GM19239 (cell line): ENCODE measurements at regions not wholly inside any gene's neighbourhood (a gene's known extent, or its start where the extent isn't known, plus 50 kb on each side); places are given as distances from the start of the nearest gene placed in this dataset.

Experiments
- DNase-seq: peaks from one replicate; pipeline ENCODE4 v3.0.0; 2011; ENCODE audit warnings: low spot score; ENCODE audit not compliant: insufficient read length
- FAIRE-seq: peaks from 2 replicates; lab custom pipeline; 2011; peaks lifted over from hg19 to GRCh38; lab: Jason Lieb, UNC

GRCh38 chrY:19207048-19207447, 433.5 kb upstream of the HSFY2 start:
- DNase-seq (no peak), FAIRE-seq (no peak)

- FAIRE-seq (no peak), DNase-seq (no peak)
Measured at GRCh38 chrY:19180824-19181223, 407.3 kb upstream of the HSFY2 start.

- DNase-seq (no peak), FAIRE-seq (no peak)
Measured at GRCh38 chrY:19168202-19168565, 394.6 kb upstream of the HSFY2 start.

- DNase-seq: no peak
- no peak for FAIRE-seq
Measured at GRCh38 chrY:19167319-19168201, 394.0 kb upstream of the HSFY2 start.

GRCh38 chrY:19148783-19149182, 375.2 kb upstream of the HSFY2 start:
- FAIRE-seq (no peak), DNase-seq (no peak)

GRCh38 chrY:19146296-19146695, 372.8 kb upstream of the HSFY2 start:
- DNase-seq: no peak
- FAIRE-seq: no peak

GRCh38 chrY:19142093-19142492, 368.6 kb upstream of the HSFY2 start:
- DNase-seq (no peak), FAIRE-seq (no peak)

- DNase-seq (no peak), FAIRE-seq (no peak)
Measured at GRCh38 chrY:19140285-19140920, 366.9 kb upstream of the HSFY2 start.

- FAIRE-seq (no peak), DNase-seq (no peak)
Measured at GRCh38 chrY:19134426-19134825, 360.9 kb upstream of the HSFY2 start.

- DNase-seq (no peak), FAIRE-seq (no peak)
Measured at GRCh38 chrY:19130569-19131358, 357.2 kb upstream of the HSFY2 start.

GRCh38 chrY:19126889-19127288, 353.4 kb upstream of the HSFY2 start:
- FAIRE-seq: no peak

GRCh38 chrY:19124609-19125008, 351.1 kb upstream of the HSFY2 start:
- FAIRE-seq: no peak
- DNase-seq: no peak

More at GRCh38 chrY:19126889-19127288, 353.4 kb upstream of the HSFY2 start:
- DNase-seq: no peak

GRCh38 chrY:19122450-19122849, 348.9 kb upstream of the HSFY2 start:
- DNase-seq: no peak
- FAIRE-seq: no peak

GRCh38 chrY:19098349-19098748, 324.8 kb upstream of the HSFY2 start:
- DNase-seq (no peak), FAIRE-seq (no peak)

GRCh38 chrY:19095460-19095859, 321.9 kb upstream of the HSFY2 start:
- FAIRE-seq: no peak

GRCh38 chrY:19083006-19083405, 309.5 kb upstream of the HSFY2 start:
- FAIRE-seq (no peak), DNase-seq (no peak)

More at GRCh38 chrY:19095460-19095859, 321.9 kb upstream of the HSFY2 start:
- no peak for DNase-seq

GRCh38 chrY:19077698-19078113, 304.2 kb upstream of the HSFY2 start:
- FAIRE-seq (no peak), DNase-seq (no peak)

- DNase-seq: no peak
- no peak for FAIRE-seq
Measured at GRCh38 chrY:19076846-19077697, 303.5 kb upstream of the HSFY2 start.

- DNase-seq (no peak), FAIRE-seq (peak; percentile 78)
Measured at GRCh38 chrY:19075471-19076253, 302.1 kb upstream of the HSFY2 start.
